ENCODE measurements at regions not wholly inside any gene's neighbourhood (a gene's known extent, or its start where the extent isn't known, plus 50 kb on each side); places are given as distances from the start of the nearest gene placed in this dataset.

DNA sequence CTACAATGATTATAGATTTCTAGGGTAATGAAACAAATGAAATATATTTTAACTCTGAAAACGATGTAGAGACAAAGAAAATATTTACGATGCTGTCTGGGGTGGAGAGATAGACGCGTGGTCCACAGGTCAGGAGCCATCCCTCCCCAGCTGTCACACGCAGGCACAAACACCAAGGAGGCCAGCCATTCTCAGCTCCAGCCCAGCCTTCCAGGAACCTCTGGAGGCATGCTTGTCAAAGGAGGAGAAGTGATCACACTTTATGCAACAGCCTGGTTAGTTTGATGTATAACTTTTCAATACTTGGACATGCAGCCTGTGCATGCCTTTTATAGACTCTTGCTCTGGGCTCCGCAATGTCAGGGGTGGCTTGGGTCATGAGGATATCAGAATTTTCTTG, 391.5 kb upstream of the MGMT start (continued):
- no peak for TF ChIP-seq REST (IDR thresholded peaks at IDR 0.05; ENCODE audit: low read depth)

DNA sequence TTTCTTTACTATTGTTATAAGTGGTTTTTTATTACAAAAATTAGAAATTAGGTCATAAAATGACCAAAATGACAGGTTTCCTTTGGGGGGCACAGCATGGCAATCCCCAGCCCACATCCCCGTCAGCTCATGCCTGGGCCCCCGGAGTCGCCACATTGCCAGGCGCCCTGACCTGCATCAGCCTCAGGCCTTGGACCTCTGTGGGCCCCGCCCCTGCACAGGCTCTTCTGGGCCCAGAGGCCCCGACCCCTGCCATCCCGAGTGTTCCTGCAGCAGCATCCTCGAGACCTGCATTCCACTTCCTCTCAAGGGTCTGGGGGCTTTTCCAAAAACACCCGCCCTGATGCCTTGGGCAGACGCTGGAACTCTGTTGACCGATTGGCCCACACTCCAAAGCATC, 391.1 kb upstream of the MGMT start:
- no peak overlapping the region for H3K4me3 ChIP-seq (replicated peaks in 1 of 2; ENCODE audit: low read depth in 1 of 2, low read length in 2 of 2)
- TF ChIP-seq ELF1 (IDR thresholded peaks at IDR 0.05; ENCODE audit: borderline replicate concordance, low read depth): no peak
- TF ChIP-seq REST (IDR thresholded peaks at IDR 0.05; ENCODE audit: low read depth): no peak
- TF ChIP-seq CBX3 (IDR thresholded peaks at IDR 0.05; ENCODE audit: low read depth): no peak
- no peak for TF ChIP-seq RAD21 (IDR thresholded peaks at IDR 0.05; ENCODE audit: low read depth)
- TF ChIP-seq SRF (IDR thresholded peaks at IDR 0.05; ENCODE audit: low read depth): no peak
- TF ChIP-seq CEBPB (IDR thresholded peaks at IDR 0.05; ENCODE audit: low read depth): no peak
- TF ChIP-seq ZBTB33 (IDR thresholded peaks at IDR 0.05; ENCODE audit: extremely low read depth, insufficient replicate concordance, low read length): no peak
- RAD21 ChIA-PET (ENCODE audit: low non-redundant PET in 1 of 2, low total read pairs in 2 of 2, uncharacterized antibody in 2 of 2, unreplicated experiment in 2 of 2): no interaction called here
- H3K36me3 ChIP-seq (ENCODE audit: control insufficient read depth in 1 of 2, insufficient read depth in 2 of 2, low read length in 2 of 2): no peaks in the 10 kb centered on the region
- no peak for ATAC-seq
- no TSS peak for BruUV-seq (replicated peaks)
- H4K20me1 ChIP-seq (ENCODE audit: insufficient read depth): no peaks in the 10 kb centered on the region
- no peak overlapping the region for H2AFZ ChIP-seq (ENCODE audit: low read depth, low read length, poor library complexity, severe bottlenecking)
- no peak overlapping the region for H3K27ac ChIP-seq (ENCODE audit: low read depth, low read length)
- intact Hi-C loops (cut with micrococcal nuclease): no loop called here
- H3K9ac ChIP-seq (ENCODE audit: low read length): no peak overlapping the region
- H3K4me1 ChIP-seq (ENCODE audit: control insufficient read depth in 1 of 2, insufficient read depth in 2 of 2, low read length in 2 of 2): no peaks in the 10 kb centered on the region
- CTCF ChIA-PET: no interaction called here
- no peaks in the 10 kb centered on the region for H3K79me2 ChIP-seq (ENCODE audit: insufficient read depth, low read length)
- POLR2A ChIA-PET: no interaction called here
- H3K9me3 ChIP-seq (ENCODE audit: control insufficient read depth in 1 of 2, insufficient read depth in 1 of 2, low read depth in 1 of 2, low read length in 2 of 2): peaks cover 18 to 28% of the 10 kb centered on the region in 2 experiments; a peak in 2 of 4 replicates
- DNase-seq (ENCODE audit: low read depth, low spot score): no peak
- H3K4me2 ChIP-seq (ENCODE audit: low read length): no peak overlapping the region
- H3K27me3 ChIP-seq (ENCODE audit: insufficient read depth, low read length): no peaks in the 10 kb centered on the region
- H3K9me2 ChIP-seq (ENCODE audit: insufficient read depth): no peaks in the 10 kb centered on the region
